ENCODE measurements at regions not wholly inside any gene's neighbourhood (a gene's known extent, or its start where the extent isn't known, plus 50 kb on each side); places are given as distances from the start of the nearest gene placed in this dataset.

DNA sequence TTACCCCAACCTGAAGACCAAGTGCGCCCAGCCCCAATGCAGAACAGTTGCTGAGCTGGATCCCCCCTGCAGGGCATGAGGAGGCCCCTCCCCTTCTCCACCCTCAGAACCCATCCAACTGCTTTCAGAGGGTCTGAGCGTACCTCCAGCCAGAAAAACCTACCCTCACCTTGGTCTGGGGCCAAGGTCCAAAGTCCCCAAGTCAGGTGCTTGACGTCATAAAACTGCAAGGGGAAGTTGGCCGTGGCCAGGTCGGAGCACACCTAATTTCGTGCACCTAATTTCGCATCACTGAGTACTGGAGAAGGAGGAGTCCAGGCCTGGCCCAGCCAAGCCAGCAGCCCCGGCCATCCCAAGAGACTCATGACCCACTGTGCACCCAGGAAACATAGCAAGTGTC lies 289.8 kb downstream of the CTTN start:
- no peak for DNase-seq

DNA sequence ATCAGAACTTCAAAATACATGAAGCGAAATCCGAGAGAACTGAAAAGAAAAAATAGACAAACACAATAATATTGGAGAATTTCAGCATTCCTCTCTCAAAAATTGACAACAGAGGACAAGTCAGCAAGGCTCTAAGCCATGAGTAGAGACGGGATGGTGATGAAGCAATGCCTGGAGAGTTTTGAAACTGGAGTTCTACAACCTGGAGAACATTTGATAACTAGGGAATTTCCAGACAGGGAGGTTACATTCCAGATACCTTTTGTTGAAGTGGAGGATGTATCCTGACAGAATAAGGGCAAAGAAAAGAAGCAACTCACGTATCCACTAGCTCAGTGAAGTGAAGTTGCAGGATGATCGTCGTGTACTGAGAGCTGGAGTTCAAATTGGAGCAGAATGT lies 291.4 kb downstream of the CTTN start:
- no peak for DNase-seq

DNA sequence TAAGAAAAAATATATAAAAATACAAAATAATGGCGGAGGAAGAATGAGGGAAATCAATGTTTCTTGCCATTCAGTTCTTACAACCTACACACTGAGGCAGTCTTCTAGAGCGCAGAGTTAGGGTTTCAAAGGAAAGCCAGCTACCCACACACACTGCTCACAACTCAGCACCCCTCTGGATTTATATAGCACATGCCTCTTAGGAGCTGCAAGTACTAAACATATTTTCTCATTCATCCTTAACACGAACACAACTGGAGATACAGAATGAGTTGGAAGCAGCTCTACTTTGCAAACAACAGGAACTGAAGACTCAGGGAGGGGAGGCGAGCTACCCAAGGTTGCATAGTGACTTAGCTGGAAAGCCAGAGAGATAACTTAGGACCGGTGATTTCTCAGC lies 293.8 kb downstream of the CTTN start:
- no peak for DNase-seq

DNA sequence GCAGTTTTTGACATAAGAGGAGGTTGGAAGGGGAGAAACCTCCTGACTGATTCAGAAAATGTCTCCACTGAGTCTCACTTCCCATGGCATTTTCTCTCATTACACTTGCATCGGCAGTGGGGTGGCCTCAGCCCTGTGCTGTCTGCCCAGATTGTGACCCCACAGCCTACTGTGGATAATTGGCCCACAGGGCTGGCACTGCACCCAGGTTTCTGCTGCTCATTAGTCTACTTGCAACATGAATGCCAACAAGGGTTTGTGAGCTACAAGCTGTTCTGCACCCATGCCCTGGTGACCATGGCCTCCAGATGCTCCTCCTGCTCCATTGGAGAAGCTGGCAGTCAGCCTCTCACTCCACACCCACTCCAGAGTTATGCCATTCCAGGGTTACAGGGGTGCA lies 296.0 kb downstream of the CTTN start:
- DNase-seq: no peak

- no peak for DNase-seq
Measured at GRCh38 chr11:70695086-70695960, 297.0 kb downstream of the CTTN start.

- DNase-seq: no peak
Measured at GRCh38 chr11:70696076-70696475, 297.7 kb downstream of the CTTN start.

- DNase-seq: no peak
Measured at GRCh38 chr11:70696564-70696963, 298.2 kb downstream of the CTTN start.

DNA sequence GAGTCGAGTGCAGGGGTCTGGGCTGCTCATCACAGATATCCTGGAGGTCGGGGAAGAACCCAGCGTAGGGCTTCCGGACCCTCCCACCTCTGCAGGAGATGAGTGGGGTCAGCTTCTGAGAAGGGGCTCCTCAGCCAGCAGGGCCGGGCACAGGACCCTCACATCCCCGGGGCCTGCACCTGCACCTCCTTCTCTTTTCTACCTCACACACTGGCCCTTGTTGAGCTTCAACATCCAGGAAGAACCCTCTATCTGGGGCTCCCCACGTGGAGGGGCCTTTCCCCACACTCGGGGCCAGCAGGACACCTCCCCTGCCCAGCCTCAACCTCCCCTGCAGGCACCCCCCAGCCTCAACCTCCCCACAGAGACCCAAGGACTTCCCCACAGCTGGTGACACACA lies 299.4 kb downstream of the CTTN start:
- no peak for DNase-seq

DNA sequence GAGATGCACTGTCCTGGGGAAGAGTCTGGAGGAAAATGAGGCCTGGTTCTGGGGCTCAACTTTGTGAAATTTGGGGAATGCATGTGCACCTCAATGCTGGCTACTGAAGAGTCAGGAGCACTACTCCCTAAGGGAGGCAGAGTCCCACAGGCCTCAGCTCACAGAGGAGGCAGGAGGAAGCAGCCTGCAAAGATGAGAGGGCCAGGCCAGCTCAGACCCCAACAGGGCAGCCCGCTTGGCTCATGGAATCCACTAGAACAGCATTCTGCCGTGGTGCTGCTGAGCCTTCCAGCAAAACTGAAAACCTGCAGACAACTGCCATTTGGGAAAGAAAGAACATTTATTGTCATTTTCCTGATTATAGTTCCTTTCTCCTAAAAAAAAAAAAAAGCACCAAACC lies 300.5 kb downstream of the CTTN start:
- no peak for DNase-seq

GRCh38 chr11:70699294-70700221 lies 301.2 kb downstream of the CTTN start:
- DNase-seq: no peak

- DNase-seq: no peak
Measured at GRCh38 chr11:70700453-70700852, 302.1 kb downstream of the CTTN start.

- no peak for DNase-seq
Measured at GRCh38 chr11:70700871-70701270, 302.5 kb downstream of the CTTN start.

- no peak for DNase-seq
Measured at GRCh38 chr11:70702040-70702648, 303.8 kb downstream of the CTTN start.

DNA sequence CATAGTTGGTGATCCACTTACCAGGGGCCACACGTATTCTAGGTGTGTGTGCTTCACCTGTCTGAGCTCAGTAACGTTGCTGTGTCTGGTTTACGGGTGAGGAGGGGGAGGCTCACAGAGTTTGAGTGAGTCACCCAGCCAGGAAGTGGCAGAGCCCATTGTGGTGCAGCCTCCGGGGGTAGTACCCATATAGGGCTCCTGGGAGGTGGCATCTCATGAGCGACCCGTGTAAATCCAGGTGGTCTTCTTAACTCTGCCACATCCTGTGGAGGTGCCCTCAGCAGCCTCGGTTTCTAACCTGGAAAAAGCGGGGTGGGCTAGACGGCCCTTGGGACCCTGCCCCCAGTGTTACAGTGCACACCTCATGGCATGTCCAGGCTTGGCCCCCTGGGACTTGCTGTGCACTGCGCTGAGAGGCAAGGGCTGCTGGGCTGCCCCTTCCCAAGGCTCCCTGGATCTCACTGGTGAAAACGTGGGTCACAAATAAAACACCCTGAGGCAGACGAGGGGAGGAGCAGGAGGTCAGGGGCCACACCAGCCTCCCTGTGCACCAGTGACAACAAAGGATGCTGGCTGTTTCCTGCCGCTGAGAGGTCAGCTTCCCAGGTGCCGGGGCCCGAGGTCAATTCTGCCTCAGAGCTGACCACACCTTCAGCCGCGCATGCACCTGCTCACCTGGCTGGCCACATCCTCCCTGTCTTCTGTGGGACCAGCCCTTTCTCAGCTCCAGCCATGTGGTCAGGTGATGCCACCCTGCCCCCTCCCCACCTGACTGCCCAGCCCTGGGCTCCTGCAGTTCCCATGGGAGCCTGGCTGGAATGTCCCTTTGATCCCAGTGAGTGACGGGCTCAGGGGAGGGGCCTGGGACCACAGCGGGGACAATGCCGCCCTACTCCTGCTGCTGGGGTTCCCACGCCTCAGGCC lies 305.1 kb downstream of the CTTN start:
- no peak for DNase-seq

- no peak for DNase-seq
Measured at GRCh38 chr11:70705097-70705496, 306.8 kb downstream of the CTTN start.

GRCh38 chr11:70705930-70706329 lies 307.6 kb downstream of the CTTN start:
- no peak for DNase-seq

GRCh38 chr11:70707821-70708220 lies 309.5 kb downstream of the CTTN start:
- no peak for DNase-seq

GRCh38 chr11:70709596-70709995 lies 311.3 kb downstream of the CTTN start:
- DNase-seq: no peak

DNA sequence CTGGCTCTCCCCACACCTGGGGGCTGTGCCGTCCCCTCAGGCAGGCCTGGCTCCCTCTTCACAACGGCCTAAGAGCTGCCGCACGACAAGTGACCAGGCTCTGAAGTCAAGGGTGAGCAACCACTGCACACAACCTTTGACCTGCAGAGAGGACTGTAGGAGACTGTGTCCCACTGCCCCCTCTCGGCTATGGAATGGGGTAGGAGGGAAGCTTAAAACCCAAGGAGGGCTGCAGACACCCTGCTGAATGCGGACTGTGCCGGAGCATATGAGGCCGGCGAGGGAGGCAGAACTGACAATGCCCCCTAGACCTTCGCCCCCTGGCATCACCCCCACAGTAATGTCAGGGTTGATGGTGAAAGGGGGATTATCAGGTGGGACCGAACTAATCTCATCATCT lies 311.9 kb downstream of the CTTN start:
- DNase-seq: no peak

DNA sequence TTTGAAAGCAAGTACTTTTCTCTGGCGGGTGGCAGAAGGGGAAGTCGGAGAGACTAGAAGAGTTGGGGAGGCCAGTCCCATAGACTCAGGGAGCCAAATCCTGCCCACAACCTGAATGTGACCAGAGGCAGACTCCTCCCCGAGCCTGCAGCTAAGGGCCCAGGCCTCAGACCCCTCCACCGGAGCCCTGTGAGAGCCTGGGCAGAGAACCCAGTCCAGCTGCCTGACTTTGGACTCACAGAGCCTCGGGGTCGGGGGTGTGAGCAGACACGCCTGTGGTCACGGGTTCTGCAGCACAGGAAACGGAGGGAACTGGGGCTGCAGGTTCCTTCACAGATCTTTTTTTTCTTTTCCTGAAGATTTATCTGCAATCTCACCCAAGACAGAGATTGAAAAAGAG lies 312.3 kb downstream of the CTTN start:
- DNase-seq: no peak

DNA sequence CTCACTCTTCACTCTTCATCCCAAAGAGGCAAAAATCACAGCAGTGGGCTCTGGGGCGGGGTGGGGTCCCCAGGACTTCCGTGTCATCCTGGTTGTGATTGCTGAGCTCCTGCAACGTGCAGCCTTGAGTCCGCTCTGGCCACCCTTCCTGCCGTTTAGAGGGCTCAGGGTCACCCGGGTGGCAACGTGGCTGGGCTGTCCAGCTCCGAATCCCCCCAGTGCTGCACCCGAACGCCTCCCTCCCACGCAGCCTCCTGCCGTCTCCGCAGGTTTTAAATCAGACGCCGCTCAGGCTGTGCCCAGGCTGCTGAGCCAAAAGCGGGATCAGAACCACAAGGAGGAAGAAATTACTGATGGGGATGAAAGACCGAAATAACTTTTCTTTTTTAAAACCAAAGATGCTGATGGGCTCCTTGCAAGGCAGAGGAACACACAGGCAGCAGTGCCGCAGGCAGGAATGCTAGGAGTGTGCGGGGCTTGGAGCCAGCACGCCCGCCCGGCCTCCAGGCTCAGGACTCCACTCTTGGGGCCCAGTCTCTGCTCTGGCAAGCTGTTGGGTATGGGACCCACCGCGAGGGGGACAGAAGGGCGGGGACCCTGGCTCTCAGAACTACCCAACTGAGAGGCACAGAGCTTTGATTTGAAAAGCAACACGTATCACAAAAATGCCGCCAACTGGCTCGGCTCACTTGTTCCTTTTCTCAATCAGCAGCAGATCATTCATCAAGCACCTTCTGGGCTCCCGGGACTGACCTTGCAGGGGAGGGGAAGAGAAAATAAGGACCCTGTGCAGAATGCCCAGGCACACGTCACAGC lies 313.0 kb downstream of the CTTN start:
- no peak for DNase-seq

DNA sequence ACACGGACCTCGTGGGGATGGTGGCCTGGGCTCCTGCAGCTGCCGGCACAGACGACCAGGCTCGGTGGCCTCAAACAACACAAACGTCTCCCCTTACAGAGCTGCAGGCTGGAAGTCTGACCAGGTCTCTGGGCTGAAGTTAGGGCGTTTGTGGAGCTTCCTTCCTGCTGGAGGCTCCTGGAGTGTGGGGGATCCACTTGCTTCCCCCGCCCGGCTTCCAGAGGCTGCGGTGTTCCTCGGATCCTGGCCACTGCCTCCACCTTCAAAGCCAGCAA lies 313.5 kb downstream of the CTTN start:
- DNase-seq: no peak
